ENCODE measurements at regions not wholly inside any gene's neighbourhood (a gene's known extent, or its start where the extent isn't known, plus 50 kb on each side); places are given as distances from the start of the nearest gene placed in this dataset.

- H2AFZ ChIP-seq: no peak overlapping the region
- no peaks in the 10 kb centered on the region for H3K4me1 ChIP-seq
- H3K79me2 ChIP-seq: no peaks in the 10 kb centered on the region
- H3K27me3 ChIP-seq (ENCODE audit: control insufficient read depth, insufficient read depth, low read length): no peaks in the 10 kb centered on the region
- H3K27ac ChIP-seq: no peak overlapping the region
- H3K9ac ChIP-seq: no peak overlapping the region
- no peak overlapping the region for H3K4me2 ChIP-seq (ENCODE audit: low read length)
- no peak for TF ChIP-seq CTCF (IDR thresholded peaks at IDR 0.05)
- H3K4me3 ChIP-seq (ENCODE audit: low read depth, low read length): no peak overlapping the region
- H3K9me3 ChIP-seq (ENCODE audit: control insufficient read depth, low read length): no peaks in the 10 kb centered on the region
- H3K36me3 ChIP-seq (ENCODE audit: control insufficient read depth, insufficient read depth, low read length): no peaks in the 10 kb centered on the region
Observed at GRCh38 chr6:8246403-8246802, 144.1 kb upstream of the EEF1E1 start.

- Histone ChIP-seq H3K27ac (no peak overlapping the region), H3K4me2 (ENCODE audit: low read length) (no peak overlapping the region), H3K9me3 (ENCODE audit: control insufficient read depth, low read length) (no peaks in the 10 kb centered on the region), H3K36me3 (ENCODE audit: control insufficient read depth, insufficient read depth, low read length) (no peaks in the 10 kb centered on the region), H2AFZ (no peak overlapping the region), H3K4me1 (no peaks in the 10 kb centered on the region), H3K4me3 (ENCODE audit: low read depth, low read length) (no peak overlapping the region), H3K9ac (no peak overlapping the region), H3K79me2 (no peaks in the 10 kb centered on the region), H3K27me3 (ENCODE audit: control insufficient read depth, insufficient read depth, low read length) (no peaks in the 10 kb centered on the region)
- no peak for TF ChIP-seq CTCF (IDR thresholded peaks at IDR 0.05)
Observed at GRCh38 chr6:8245726-8246125, 143.4 kb upstream of the EEF1E1 start.

GRCh38 chr6:8243475-8243874, 141.1 kb upstream of the EEF1E1 start:
- H3K36me3 ChIP-seq (ENCODE audit: control insufficient read depth, insufficient read depth, low read length): no peaks in the 10 kb centered on the region
- no peaks in the 10 kb centered on the region for H3K79me2 ChIP-seq
- no peak for TF ChIP-seq CTCF (IDR thresholded peaks at IDR 0.05)
- H3K4me2 ChIP-seq (ENCODE audit: low read length): no peak overlapping the region
- no peak overlapping the region for H2AFZ ChIP-seq
- no peaks in the 10 kb centered on the region for H3K9me3 ChIP-seq (ENCODE audit: control insufficient read depth, low read length)
- no peak overlapping the region for H3K9ac ChIP-seq
- no peak overlapping the region for H3K4me3 ChIP-seq (ENCODE audit: low read depth, low read length)
- no peaks in the 10 kb centered on the region for H3K27me3 ChIP-seq (ENCODE audit: control insufficient read depth, insufficient read depth, low read length)
- H3K4me1 ChIP-seq: no peaks in the 10 kb centered on the region
- no peak overlapping the region for H3K27ac ChIP-seq

GRCh38 chr6:8242885-8243284, 140.5 kb upstream of the EEF1E1 start:
- Histone ChIP-seq H3K9ac (no peak overlapping the region), H3K4me1 (no peaks in the 10 kb centered on the region), H2AFZ (no peak overlapping the region), H3K27me3 (ENCODE audit: control insufficient read depth, insufficient read depth, low read length) (no peaks in the 10 kb centered on the region), H3K4me2 (ENCODE audit: low read length) (no peak overlapping the region), H3K79me2 (no peaks in the 10 kb centered on the region), H3K4me3 (ENCODE audit: low read depth, low read length) (no peak overlapping the region), H3K36me3 (ENCODE audit: control insufficient read depth, insufficient read depth, low read length) (no peaks in the 10 kb centered on the region), H3K27ac (no peak overlapping the region), H3K9me3 (ENCODE audit: control insufficient read depth, low read length) (no peaks in the 10 kb centered on the region)
- no peak for TF ChIP-seq CTCF (IDR thresholded peaks at IDR 0.05)

- Histone ChIP-seq H3K9ac (no peak overlapping the region), H3K36me3 (ENCODE audit: control insufficient read depth, insufficient read depth, low read length) (no peaks in the 10 kb centered on the region), H3K9me3 (ENCODE audit: control insufficient read depth, low read length) (no peaks in the 10 kb centered on the region), H2AFZ (no peak overlapping the region), H3K4me1 (no peaks in the 10 kb centered on the region), H3K27me3 (ENCODE audit: control insufficient read depth, insufficient read depth, low read length) (no peaks in the 10 kb centered on the region), H3K4me3 (ENCODE audit: low read depth, low read length) (no peak overlapping the region), H3K79me2 (no peaks in the 10 kb centered on the region), H3K4me2 (ENCODE audit: low read length) (no peak overlapping the region), H3K27ac (no peak overlapping the region)
- no peak for TF ChIP-seq CTCF (IDR thresholded peaks at IDR 0.05)
Observed at GRCh38 chr6:8240301-8240700, 138.0 kb upstream of the EEF1E1 start.
